GM12878 (cell line): ENCODE measurements at regions not wholly inside any gene's neighbourhood (a gene's known extent, or its start where the extent isn't known, plus 50 kb on each side); places are given as distances from the start of the nearest gene placed in this dataset.
A peak's percentile ranks its signal among the peaks of the same experiment; 100 is the strongest.

Source experiments
- ATAC-seq: fragments of 200-7000 bp; cut with Tn5 transposase; 3 replicates; pipeline ENCODE4 v1.9.1; 2020; ENCODE audit warnings: mild to moderate bottlenecking, moderate library complexity
- BruUV-seq: library from RNA; stranded (reverse); fragments of 400-500 nt; replicated peaks from 2 replicates; lab custom pipeline; 2021; lab: Mats Ljungman, UMichigan
- CTCF ChIA-PET: fragments of 300-600 bp; sonication (Branson Sonifier 250); formaldehyde crosslinking; extraction: SDS; loops from one replicate; lab custom pipeline; 2021; ENCODE audit warnings: inconsistent platforms; lab: Yijun Ruan, JAX
- POLR2A ChIA-PET: fragments of 350-600 bp; formaldehyde crosslinking; extraction: SDS; loops from one replicate; lab custom pipeline; 2021; ENCODE audit warnings: inconsistent platforms; lab: Charles Lee
- RAD21 ChIA-PET: fragments of 300-600 bp; sonication (Branson Sonifier 250); formaldehyde crosslinking; loops from one replicate; lab custom pipeline; 2023; ENCODE audit warnings: antibody characterized with exemption; ENCODE audit not compliant: unreplicated experiment; lab: Charles Lee
- SMC1A ChIA-PET: fragments of 300-600 bp; sonication (Branson Sonifier 250); formaldehyde crosslinking; loops from one replicate; lab custom pipeline; 2023; ENCODE audit not compliant: unreplicated experiment, uncharacterized antibody; lab: Charles Lee
- DNase-seq: peaks from one replicate; pipeline ENCODE4 v3.0.0-alpha.2; 2011; ENCODE audit warnings: low read depth, low spot score
- FAIRE-seq: peaks from 3 replicates; lab custom pipeline; 2011; peaks lifted over from hg19 to GRCh38; lab: Jason Lieb, UNC
- H2AFZ ChIP-seq: 2 replicates; pipeline ENCODE4 v1.6.0; 2011; ENCODE audit warnings: low read depth, low read length, control low read depth; ENCODE audit not compliant: control insufficient read depth
- H3K27ac ChIP-seq: 2 replicates; pipeline ENCODE4 v1.5.1; 2011; ENCODE audit warnings: control low read depth; ENCODE audit not compliant: control insufficient read depth, insufficient read depth
- H3K27me3 ChIP-seq, 2 experiments: replicated peaks in 1 of 2; 2 replicates each; pipeline versions ENCODE4 v1.6.0 to v1.6.1; 2011; ENCODE audit warnings: low read length in 1 of 2; ENCODE audit not compliant: control insufficient read depth in 2 of 2, insufficient read depth in 2 of 2
- H3K36me3 ChIP-seq, 2 experiments: 2 replicates each; pipeline ENCODE4 v1.5.1; 2011; ENCODE audit warnings: low read length in 1 of 2; ENCODE audit not compliant: control insufficient read depth in 2 of 2, insufficient read depth in 2 of 2
- H3K4me1 ChIP-seq: 2 replicates; pipeline ENCODE4 v1.6.1; 2011; ENCODE audit warnings: mild to moderate bottlenecking, low read length, moderate library complexity, mixed read lengths; ENCODE audit not compliant: control insufficient read depth, insufficient read depth
- H3K4me2 ChIP-seq: 2 replicates; pipeline ENCODE4 v1.6.0; 2011; ENCODE audit warnings: control low read depth; ENCODE audit not compliant: control insufficient read depth, insufficient read depth
- H3K4me3 ChIP-seq: fragments of 200-600 bp; sonication (generic); 2 replicates; pipeline ENCODE4 v1.5.1; 2016
- H3K79me2 ChIP-seq: 2 replicates; pipeline ENCODE4 v1.6.0; 2011; ENCODE audit warnings: low read length; ENCODE audit not compliant: control insufficient read depth, insufficient read depth
- H3K9ac ChIP-seq: 2 replicates; pipeline ENCODE4 v1.8.0; 2011; ENCODE audit warnings: low read length, control low read depth, mixed read lengths; ENCODE audit not compliant: control insufficient read depth, insufficient read depth
- H3K9me3 ChIP-seq: replicated peaks from 3 replicates; pipeline ENCODE4 v1.5.1; 2011; ENCODE audit warnings: mild to moderate bottlenecking, low read length; ENCODE audit not compliant: control insufficient read depth, insufficient read depth
- H4K20me1 ChIP-seq: 2 replicates; pipeline ENCODE4 v1.6.0; 2011; ENCODE audit not compliant: control insufficient read depth, insufficient read depth
- ATF3 ChIP-seq: IDR thresholded peaks from 2 replicates; pipeline ENCODE4 v1.6.1; 2011; ENCODE audit warnings: low read depth, mild to moderate bottlenecking, low read length, moderate library complexity, borderline replicate concordance; ENCODE audit errors: extremely low read depth
- BACH1 ChIP-seq: fragments of 450-650 bp; IDR thresholded peaks from 2 replicates; pipeline ENCODE4 v1.6.1; 2017; ENCODE audit warnings: mild to moderate bottlenecking, borderline replicate concordance
- KDM1A ChIP-seq: fragments of 200-600 bp; sonication (generic); IDR thresholded peaks from 2 replicates; pipeline ENCODE4 v1.6.1; 2016; ENCODE audit warnings: borderline replicate concordance
- PAX8 ChIP-seq: fragments of 450-650 bp; IDR thresholded peaks from 2 replicates; pipeline ENCODE4 v1.6.1; 2017; ENCODE audit warnings: mild to moderate bottlenecking, moderate library complexity
- PBX3 ChIP-seq: IDR thresholded peaks from 2 replicates; pipeline ENCODE4 v1.6.1; 2011; ENCODE audit warnings: mild to moderate bottlenecking, low read depth, low read length, moderate library complexity; ENCODE audit not compliant: insufficient replicate concordance
- RB1 ChIP-seq: fragments of 450-650 bp; formaldehyde crosslinking; IDR thresholded peaks from 2 replicates; pipeline ENCODE4 v1.6.1; 2017; ENCODE audit warnings: mild to moderate bottlenecking, borderline replicate concordance
- RFX5 ChIP-seq: IDR thresholded peaks from 2 replicates; pipeline ENCODE4 v1.6.1; 2011; ENCODE audit warnings: low read depth, low read length, improper control_type of control experiment
- WGBS: methylation state at CpG from one replicate; pipeline ENCODE4 v1.1.6; 2016; ENCODE audit warnings: low lambda C conversion rate; ENCODE audit not compliant: insufficient replicate concordance, insufficient coverage; ENCODE audit errors: missing lambda C conversion rate; 5-methylcytosine and 5-hydroxymethylcytosine counted together
- in situ Hi-C: fragments of 300-500 bp; cut with MboI; formaldehyde crosslinking; loops from 9 replicates; pipeline ENCODE4 v1.14.3; 2018; ENCODE audit warnings: mixed read lengths
- intact Hi-C: fragments of 100-400 bp; cut with micrococcal nuclease; formaldehyde crosslinking; loops from one replicate; pipeline ENCODE4 v1.14.2; 2022; ENCODE audit not compliant: unreplicated experiment

GRCh38 chr5:17001428-17001827 lies 65.3 kb upstream of the MYO10 start:
- in situ Hi-C loops, result no loop called here
- SMC1A ChIA-PET, result interaction anchor here (0.7 kb wide), 1 partner anchor 21 kb away, joined by 3 read pairs; no protein-coding TSS in a partner anchor

GRCh38 chr5:17004441-17005106 lies 68.5 kb upstream of the MYO10 start:
- ChIA-PET RAD21 (no interaction called here), SMC1A (no interaction called here), POLR2A (no interaction called here), CTCF (no interaction called here)
- Histone ChIP-seq H3K36me3 (no peaks in the 10 kb centered on the region), H3K9me3 (no peaks in the 10 kb centered on the region), H3K4me3 (no peak overlapping the region), H3K27ac (no peak overlapping the region), H3K9ac (no peak overlapping the region), H3K27me3 (no peaks in the 10 kb centered on the region), H4K20me1 (no peaks in the 10 kb centered on the region), H3K4me1 (no peaks in the 10 kb centered on the region), H3K79me2 (no peaks in the 10 kb centered on the region), H2AFZ (no peak overlapping the region), H3K4me2 (no peak overlapping the region)
- intact Hi-C loops (no loop called here), in situ Hi-C loops (no loop called here)
- no peak for DNase-seq
- no peak for ATAC-seq
- BruUV-seq, result no TSS peak
- no peak for TF ChIP-seq KDM1A
- no peak for TF ChIP-seq RB1
- no peak for TF ChIP-seq RFX5
- TF ChIP-seq BACH1, result no peak
- TF ChIP-seq PAX8, result no peak
- no peak for TF ChIP-seq PBX3
- FAIRE-seq, result no peak
- whole genome bisulfite sequencing, result 67% methylated on average over 13 of the region's 13 CpGs

More at GRCh38 chr5:17001428-17001827, 65.3 kb upstream of the MYO10 start:
- no peak for TF ChIP-seq ATF3
- no peak overlapping the region for H2AFZ ChIP-seq
- H3K27ac ChIP-seq, result no peak overlapping the region
- ChIA-PET RAD21 (no interaction called here), CTCF (interaction anchor here (0.9 to 1.1 kb wide), 2 partner anchors 9 to 56 kb away, joined by 3 read pairs; no protein-coding TSS in a partner anchor), POLR2A (no interaction called here)
- ATAC-seq, result peak; percentile 36
- H4K20me1 ChIP-seq, result no peaks in the 10 kb centered on the region
- H3K36me3 ChIP-seq, result no peaks in the 10 kb centered on the region
- no peak for DNase-seq
- FAIRE-seq, result no peak
- intact Hi-C loops, result no loop called here
- WGBS, result 16% methylated on average over 3 of the region's 3 CpGs
- H3K79me2 ChIP-seq, result no peaks in the 10 kb centered on the region
- H3K9ac ChIP-seq, result no peak overlapping the region
- no peak overlapping the region for H3K4me2 ChIP-seq
- no peak overlapping the region for H3K4me3 ChIP-seq
- H3K27me3 ChIP-seq, result no peaks in the 10 kb centered on the region
- BruUV-seq, result no TSS peak
- no peaks in the 10 kb centered on the region for H3K4me1 ChIP-seq
- H3K9me3 ChIP-seq, result no peaks in the 10 kb centered on the region
